ENCODE measurements at regions not wholly inside any gene's neighbourhood (a gene's known extent, or its start where the extent isn't known, plus 50 kb on each side); places are given as distances from the start of the nearest gene placed in this dataset.

DNA sequence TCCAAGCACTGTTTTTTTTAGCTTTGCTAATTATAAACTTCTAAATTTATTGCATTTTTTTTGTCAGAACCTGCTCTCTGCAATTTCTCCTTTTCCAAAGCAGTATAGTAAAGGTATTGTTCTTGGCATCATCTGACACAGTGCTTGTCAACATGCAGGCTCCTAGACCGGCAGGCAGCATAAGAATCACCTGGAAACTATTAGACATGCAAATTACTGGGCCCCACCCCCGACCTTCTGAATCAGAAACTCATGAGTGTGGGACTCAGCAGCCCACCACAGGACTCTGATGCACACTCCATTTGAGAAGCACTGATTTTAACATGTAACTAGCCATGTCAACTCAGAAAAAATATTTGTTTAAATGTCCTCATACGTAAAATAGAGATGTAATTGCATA is 551.1 kb upstream of the CELF4 start:
- Histone ChIP-seq H3K9me3 (ENCODE audit: control insufficient read depth, low read length) (no peaks in the 10 kb centered on the region), H3K4me1 (ENCODE audit: control insufficient read depth, insufficient read depth, low read length, poor library complexity, severe bottlenecking) (no peaks in the 10 kb centered on the region), H3K4me3 (ENCODE audit: insufficient read depth, low read depth, low read length, poor library complexity, severe bottlenecking) (no peak overlapping the region), H3K27ac (ENCODE audit: insufficient read depth, low read length, poor library complexity, severe bottlenecking) (no peak overlapping the region), H3K36me3 (ENCODE audit: control insufficient read depth, insufficient read depth, low read length) (no peaks in the 10 kb centered on the region), H3K27me3 (replicated peaks; ENCODE audit: control insufficient read depth, insufficient read depth, low read length, poor library complexity, severe bottlenecking) (no peaks in the 10 kb centered on the region)
- DNase-seq: no peak

GRCh38 chr18:38115201-38115600 is 549.6 kb upstream of the CELF4 start:
- Histone ChIP-seq H3K27ac (ENCODE audit: insufficient read depth, low read length, poor library complexity, severe bottlenecking) (no peak overlapping the region), H3K27me3 (replicated peaks; ENCODE audit: control insufficient read depth, insufficient read depth, low read length, poor library complexity, severe bottlenecking) (no peaks in the 10 kb centered on the region), H3K36me3 (ENCODE audit: control insufficient read depth, insufficient read depth, low read length) (no peaks in the 10 kb centered on the region), H3K9me3 (ENCODE audit: control insufficient read depth, low read length) (no peaks in the 10 kb centered on the region), H3K4me1 (ENCODE audit: control insufficient read depth, insufficient read depth, low read length, poor library complexity, severe bottlenecking) (no peaks in the 10 kb centered on the region), H3K4me3 (ENCODE audit: insufficient read depth, low read depth, low read length, poor library complexity, severe bottlenecking) (no peak overlapping the region)
- no peak for DNase-seq

DNA sequence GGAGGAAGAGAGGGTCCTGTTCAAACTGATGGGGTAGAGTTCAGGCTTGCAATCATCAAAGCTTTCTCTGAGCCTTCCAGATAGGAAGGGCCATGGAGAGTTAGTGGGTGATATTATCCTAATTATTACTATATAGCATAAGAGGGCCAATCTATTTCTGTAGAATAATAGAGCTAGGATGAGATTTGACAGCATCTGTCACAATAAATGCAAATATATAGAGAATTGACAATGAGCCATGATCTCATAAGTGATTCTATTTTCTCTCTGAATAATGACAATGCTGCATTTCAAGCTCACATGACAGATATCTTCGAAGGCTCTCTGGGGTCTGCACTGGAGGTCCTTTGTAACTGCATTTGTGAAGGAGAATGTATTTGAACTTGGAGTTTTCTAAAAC is 521.9 kb upstream of the CELF4 start:
- H3K27ac ChIP-seq (ENCODE audit: insufficient read depth, low read length, poor library complexity, severe bottlenecking): no peak overlapping the region
- H3K27me3 ChIP-seq (replicated peaks; ENCODE audit: control insufficient read depth, insufficient read depth, low read length, poor library complexity, severe bottlenecking): no peaks in the 10 kb centered on the region
- no peak overlapping the region for H3K4me3 ChIP-seq (ENCODE audit: insufficient read depth, low read depth, low read length, poor library complexity, severe bottlenecking)
- H3K4me1 ChIP-seq (ENCODE audit: control insufficient read depth, insufficient read depth, low read length, poor library complexity, severe bottlenecking): no peaks in the 10 kb centered on the region
- no peaks in the 10 kb centered on the region for H3K9me3 ChIP-seq (ENCODE audit: control insufficient read depth, low read length)
- DNase-seq: no peak
- no peaks in the 10 kb centered on the region for H3K36me3 ChIP-seq (ENCODE audit: control insufficient read depth, insufficient read depth, low read length)

GRCh38 chr18:38081516-38081915 is 515.9 kb upstream of the CELF4 start:
- H3K27ac ChIP-seq (ENCODE audit: insufficient read depth, low read length, poor library complexity, severe bottlenecking): no peak overlapping the region
- H3K4me1 ChIP-seq (ENCODE audit: control insufficient read depth, insufficient read depth, low read length, poor library complexity, severe bottlenecking): no peaks in the 10 kb centered on the region
- no peaks in the 10 kb centered on the region for H3K36me3 ChIP-seq (ENCODE audit: control insufficient read depth, insufficient read depth, low read length)
- H3K9me3 ChIP-seq (ENCODE audit: control insufficient read depth, low read length): no peaks in the 10 kb centered on the region
- H3K27me3 ChIP-seq (replicated peaks; ENCODE audit: control insufficient read depth, insufficient read depth, low read length, poor library complexity, severe bottlenecking): no peaks in the 10 kb centered on the region
- no peak overlapping the region for H3K4me3 ChIP-seq (ENCODE audit: insufficient read depth, low read depth, low read length, poor library complexity, severe bottlenecking)
- DNase-seq: no peak

DNA sequence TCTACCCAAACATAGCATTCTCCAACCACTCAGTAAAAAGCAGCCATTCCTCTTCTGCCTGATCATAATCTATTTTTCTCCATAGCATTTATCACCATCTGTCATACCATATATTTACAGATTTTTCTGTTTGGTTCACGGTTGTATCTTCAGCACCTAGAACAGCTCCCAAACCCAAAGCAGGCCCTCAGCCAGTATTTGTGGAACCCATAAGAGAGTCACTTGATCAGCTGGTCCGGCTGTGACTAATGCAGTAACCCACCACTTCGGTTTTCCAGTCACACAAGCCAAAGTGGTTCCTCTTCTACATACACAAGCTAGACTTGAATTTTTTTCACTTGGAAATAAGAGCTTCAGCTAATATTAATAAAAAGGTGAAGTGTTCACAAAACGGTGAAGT is 511.6 kb upstream of the CELF4 start:
- DNase-seq: no peak
- Histone ChIP-seq H3K9me3 (ENCODE audit: control insufficient read depth, low read length) (no peaks in the 10 kb centered on the region), H3K36me3 (ENCODE audit: control insufficient read depth, insufficient read depth, low read length) (no peaks in the 10 kb centered on the region), H3K27ac (ENCODE audit: insufficient read depth, low read length, poor library complexity, severe bottlenecking) (no peak overlapping the region), H3K4me1 (ENCODE audit: control insufficient read depth, insufficient read depth, low read length, poor library complexity, severe bottlenecking) (no peaks in the 10 kb centered on the region), H3K4me3 (ENCODE audit: insufficient read depth, low read depth, low read length, poor library complexity, severe bottlenecking) (no peak overlapping the region), H3K27me3 (replicated peaks; ENCODE audit: control insufficient read depth, insufficient read depth, low read length, poor library complexity, severe bottlenecking) (no peaks in the 10 kb centered on the region)

GRCh38 chr18:38076346-38077070 is 510.9 kb upstream of the CELF4 start:
- H3K27me3 ChIP-seq (replicated peaks; ENCODE audit: control insufficient read depth, insufficient read depth, low read length, poor library complexity, severe bottlenecking): no peaks in the 10 kb centered on the region
- no peaks in the 10 kb centered on the region for H3K9me3 ChIP-seq (ENCODE audit: control insufficient read depth, low read length)
- DNase-seq: no peak
- no peak overlapping the region for H3K4me3 ChIP-seq (ENCODE audit: insufficient read depth, low read depth, low read length, poor library complexity, severe bottlenecking)
- no peaks in the 10 kb centered on the region for H3K36me3 ChIP-seq (ENCODE audit: control insufficient read depth, insufficient read depth, low read length)
- no peaks in the 10 kb centered on the region for H3K4me1 ChIP-seq (ENCODE audit: control insufficient read depth, insufficient read depth, low read length, poor library complexity, severe bottlenecking)
- no peak overlapping the region for H3K27ac ChIP-seq (ENCODE audit: insufficient read depth, low read length, poor library complexity, severe bottlenecking)

DNA sequence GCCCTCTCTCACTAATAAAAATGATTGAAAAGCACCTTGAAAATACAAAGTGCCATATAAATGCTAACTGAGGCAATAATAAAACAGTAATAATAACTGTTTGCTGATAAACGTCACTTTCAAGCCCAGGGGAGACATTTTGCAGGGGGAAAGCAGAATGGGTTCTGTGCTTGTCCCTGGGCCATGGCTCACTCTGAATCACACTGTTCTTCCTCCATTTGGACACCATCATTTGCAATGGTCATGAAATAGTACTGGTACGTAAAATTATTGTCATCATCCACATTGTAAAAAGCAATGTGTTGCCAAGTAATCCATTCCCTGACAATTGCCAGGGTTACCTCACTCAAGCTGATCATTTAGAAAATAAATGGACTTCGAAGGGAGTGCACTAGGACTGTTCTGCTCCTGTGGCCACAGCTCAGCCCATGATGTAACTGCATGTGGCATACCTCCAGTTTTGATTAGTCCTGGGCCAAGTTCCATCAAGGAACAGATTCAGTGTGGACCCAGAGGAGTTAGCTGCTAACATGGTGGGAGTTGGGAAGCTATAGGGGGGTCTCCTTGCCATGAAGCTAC is 508.8 kb upstream of the CELF4 start:
- H3K4me3 ChIP-seq (ENCODE audit: insufficient read depth, low read depth, low read length, poor library complexity, severe bottlenecking): no peak overlapping the region
- no peak for DNase-seq
- no peaks in the 10 kb centered on the region for H3K9me3 ChIP-seq (ENCODE audit: control insufficient read depth, low read length)
- no peaks in the 10 kb centered on the region for H3K36me3 ChIP-seq (ENCODE audit: control insufficient read depth, insufficient read depth, low read length)
- no peaks in the 10 kb centered on the region for H3K27me3 ChIP-seq (replicated peaks; ENCODE audit: control insufficient read depth, insufficient read depth, low read length, poor library complexity, severe bottlenecking)
- H3K4me1 ChIP-seq (ENCODE audit: control insufficient read depth, insufficient read depth, low read length, poor library complexity, severe bottlenecking): no peaks in the 10 kb centered on the region
- H3K27ac ChIP-seq (ENCODE audit: insufficient read depth, low read length, poor library complexity, severe bottlenecking): no peak overlapping the region

DNA sequence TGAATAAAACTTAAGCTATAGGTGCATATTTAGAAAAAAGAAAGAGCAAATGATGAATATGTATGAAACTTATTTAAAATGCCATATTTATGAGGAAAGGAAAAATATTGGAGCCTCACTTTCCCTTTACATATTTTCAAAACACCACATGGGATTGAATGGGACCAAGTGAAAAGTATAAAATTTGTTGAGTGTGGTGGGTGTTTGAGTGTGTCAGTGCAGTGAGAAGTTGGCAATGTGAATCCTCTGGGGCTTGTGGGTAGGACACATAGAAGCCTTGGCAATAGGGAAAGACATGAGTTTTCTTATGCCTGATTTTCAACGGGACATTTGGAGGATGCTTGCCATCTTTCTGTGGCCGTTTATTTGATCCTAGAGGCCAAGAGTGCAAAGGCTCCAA is 502.2 kb upstream of the CELF4 start:
- Histone ChIP-seq H3K27me3 (replicated peaks; ENCODE audit: control insufficient read depth, insufficient read depth, low read length, poor library complexity, severe bottlenecking) (no peaks in the 10 kb centered on the region), H3K27ac (ENCODE audit: insufficient read depth, low read length, poor library complexity, severe bottlenecking) (no peak overlapping the region), H3K36me3 (ENCODE audit: control insufficient read depth, insufficient read depth, low read length) (no peaks in the 10 kb centered on the region), H3K4me1 (ENCODE audit: control insufficient read depth, insufficient read depth, low read length, poor library complexity, severe bottlenecking) (no peaks in the 10 kb centered on the region), H3K4me3 (ENCODE audit: insufficient read depth, low read depth, low read length, poor library complexity, severe bottlenecking) (no peak overlapping the region), H3K9me3 (ENCODE audit: control insufficient read depth, low read length) (no peaks in the 10 kb centered on the region)
- DNase-seq: no peak

- H3K27me3 ChIP-seq (replicated peaks; ENCODE audit: control insufficient read depth, insufficient read depth, low read length, poor library complexity, severe bottlenecking): no peaks in the 10 kb centered on the region
- no peak for DNase-seq
- H3K4me1 ChIP-seq (ENCODE audit: control insufficient read depth, insufficient read depth, low read length, poor library complexity, severe bottlenecking): no peaks in the 10 kb centered on the region
- H3K36me3 ChIP-seq (ENCODE audit: control insufficient read depth, insufficient read depth, low read length): no peaks in the 10 kb centered on the region
- H3K9me3 ChIP-seq (ENCODE audit: control insufficient read depth, low read length): no peaks in the 10 kb centered on the region
- H3K27ac ChIP-seq (ENCODE audit: insufficient read depth, low read length, poor library complexity, severe bottlenecking): no peak overlapping the region
- no peak overlapping the region for H3K4me3 ChIP-seq (ENCODE audit: insufficient read depth, low read depth, low read length, poor library complexity, severe bottlenecking)
These were observed 501.5 kb upstream of the CELF4 start for GRCh38 chr18:38067086-38067485.

GRCh38 chr18:38052879-38053590 is 487.4 kb upstream of the CELF4 start:
- Histone ChIP-seq H3K36me3 (ENCODE audit: control insufficient read depth, insufficient read depth, low read length) (no peaks in the 10 kb centered on the region), H3K4me1 (ENCODE audit: control insufficient read depth, insufficient read depth, low read length, poor library complexity, severe bottlenecking) (no peaks in the 10 kb centered on the region), H3K4me3 (ENCODE audit: insufficient read depth, low read depth, low read length, poor library complexity, severe bottlenecking) (no peak overlapping the region), H3K27ac (ENCODE audit: insufficient read depth, low read length, poor library complexity, severe bottlenecking) (no peak overlapping the region), H3K27me3 (replicated peaks; ENCODE audit: control insufficient read depth, insufficient read depth, low read length, poor library complexity, severe bottlenecking) (no peaks in the 10 kb centered on the region), H3K9me3 (ENCODE audit: control insufficient read depth, low read length) (no peaks in the 10 kb centered on the region)
- DNase-seq: no peak

All from effector memory CD4-positive, alpha-beta T cell (primary cell).